Neural progenitor cell (in vitro differentiated cells): ENCODE measurements at regions not wholly inside any gene's neighbourhood (a gene's known extent, or its start where the extent isn't known, plus 50 kb on each side); places are given as distances from the start of the nearest gene placed in this dataset.

Source experiments
- DNase-seq: peaks from one replicate; pipeline ENCODE4 v3.0.0-alpha.2; 2016; ENCODE audit warnings: low spot score
- H2AFZ ChIP-seq: fragments of 200-600 bp; sonication (generic); replicated peaks from 2 replicates; pipeline ENCODE4 v1.6.1; 2016; ENCODE audit warnings: antibody characterized with exemption
- H3F3A ChIP-seq: fragments of 200-600 bp; sonication (generic); 2 replicates; pipeline ENCODE4 v1.6.1; 2016; ENCODE audit warnings: antibody characterized with exemption, low read depth
- H3K27ac ChIP-seq: fragments of 200-600 bp; sonication (generic); 2 replicates; pipeline ENCODE4 v1.5.1; 2016; ENCODE audit warnings: mild to moderate bottlenecking
- H3K27me3 ChIP-seq: fragments of 200-600 bp; sonication (generic); 2 replicates; pipeline ENCODE4 v1.6.1; 2016; ENCODE audit warnings: mild to moderate bottlenecking, moderate library complexity
- H3K36me3 ChIP-seq: fragments of 200-600 bp; sonication (generic); 2 replicates; pipeline ENCODE4 v1.5.1; 2016
- H3K4me1 ChIP-seq: fragments of 200-600 bp; sonication (generic); 2 replicates; pipeline ENCODE4 v1.6.1; 2016; ENCODE audit warnings: mixed run types
- H3K4me2 ChIP-seq: fragments of 200-600 bp; sonication (generic); 2 replicates; pipeline ENCODE4 v1.6.1; 2016
- H3K4me3 ChIP-seq: fragments of 200-600 bp; sonication (generic); 2 replicates; pipeline ENCODE4 v1.5.1; 2016
- H3K79me2 ChIP-seq: fragments of 200-600 bp; sonication (generic); 2 replicates; pipeline ENCODE4 v1.6.1; 2016; ENCODE audit warnings: low read depth
- H3K9ac ChIP-seq: fragments of 200-600 bp; sonication (generic); 2 replicates; pipeline ENCODE4 v1.6.1; 2016
- H3K9me3 ChIP-seq: fragments of 200-600 bp; sonication (generic); 2 replicates; pipeline ENCODE4 v1.5.1; 2016; ENCODE audit warnings: low read depth
- H4K20me1 ChIP-seq: fragments of 200-600 bp; sonication (generic); 2 replicates; pipeline ENCODE4 v1.6.1; 2016; ENCODE audit warnings: low read depth
- H3K27ac Mint-ChIP-seq: 3 replicates; pipeline ENCODE4 v1.8.0; 2021; ENCODE audit warnings: mixed read lengths
- H3K27me3 Mint-ChIP-seq: 2 replicates; pipeline ENCODE4 v1.8.0; 2022; ENCODE audit warnings: low read depth, mild to moderate bottlenecking, inconsistent platforms, moderate library complexity, mixed read lengths; ENCODE audit not compliant: insufficient read depth
- H3K36me3 Mint-ChIP-seq: 3 replicates; pipeline ENCODE4 v1.8.0; 2021; ENCODE audit warnings: mixed read lengths
- H3K4me1 Mint-ChIP-seq: 3 replicates; pipeline ENCODE4 v1.8.0; 2021; ENCODE audit warnings: mixed read lengths
- H3K4me3 Mint-ChIP-seq: 3 replicates; pipeline ENCODE4 v1.8.0; 2021; ENCODE audit warnings: mild to moderate bottlenecking, moderate library complexity, mixed read lengths
- H3K9me3 Mint-ChIP-seq: 3 replicates; pipeline ENCODE4 v1.8.0; 2020; ENCODE audit warnings: mixed read lengths
- CTCF ChIP-seq: fragments of 200-600 bp; sonication (generic); IDR thresholded peaks from 2 replicates; pipeline ENCODE4 v1.5.1; 2017; ENCODE audit warnings: antibody characterized with exemption, mild to moderate bottlenecking
- EZH2 ChIP-seq: fragments of 200-600 bp; sonication (generic); IDR thresholded peaks from 2 replicates; pipeline ENCODE4 v1.6.1; 2017; ENCODE audit warnings: antibody characterized with exemption, mild to moderate bottlenecking, moderate library complexity
- EZH2phosphoT487 ChIP-seq: fragments of 200-600 bp; sonication (generic); IDR thresholded peaks from 2 replicates; pipeline ENCODE4 v1.6.1; 2017; ENCODE audit warnings: antibody characterized with exemption

GRCh38 chr5:115735108-115735998, 81.1 kb downstream of the CDO1 start:
- Histone ChIP-seq H3K27ac (no peak overlapping the region), H3K27me3 (no peaks in the 10 kb centered on the region), H3K4me1 (peaks cover 38% of the 10 kb centered on the region), H3K9ac (no peak overlapping the region), H2AFZ (no peak overlapping the region), H3F3A (peaks cover 15% of the 10 kb centered on the region), H3K79me2 (no peaks in the 10 kb centered on the region), H3K4me3 (no peak overlapping the region), H3K36me3 (no peaks in the 10 kb centered on the region), H4K20me1 (no peaks in the 10 kb centered on the region), H3K4me2 (no peak overlapping the region), H3K9me3 (no peaks in the 10 kb centered on the region)
- DNase-seq: peak; percentile 26
- no peak for TF ChIP-seq EZH2
- TF ChIP-seq EZH2phosphoT487: no peak
- TF ChIP-seq CTCF: no peak
- Mint-ChIP-seq H3K4me1 (peaks cover 31% of the 10 kb centered on the region), H3K27me3 (no peaks in the 10 kb centered on the region), H3K36me3 (no peaks in the 10 kb centered on the region), H3K27ac (peak overlapping the region; percentile 55), H3K4me3 (peak overlapping the region; percentile 2), H3K9me3 (no peaks in the 10 kb centered on the region)

- no peaks in the 10 kb centered on the region for H3K79me2 ChIP-seq
- H3K9me3 ChIP-seq: no peaks in the 10 kb centered on the region
- H3K4me3 ChIP-seq: no peak overlapping the region
- no peak overlapping the region for H3K4me3 Mint-ChIP-seq
- TF ChIP-seq EZH2: no peak
- no peak for TF ChIP-seq EZH2phosphoT487
- TF ChIP-seq CTCF: no peak
- no peaks in the 10 kb centered on the region for H3K27me3 ChIP-seq
- H3K4me2 ChIP-seq: no peak overlapping the region
- H3K27ac Mint-ChIP-seq: no peak overlapping the region
- no peaks in the 10 kb centered on the region for H3K36me3 ChIP-seq
- H3K9me3 Mint-ChIP-seq: peaks cover 12% of the 10 kb centered on the region
- no peak overlapping the region for H3K9ac ChIP-seq
- peaks cover 15% of the 10 kb centered on the region for H3F3A ChIP-seq
- no peak overlapping the region for H3K27ac ChIP-seq
- peaks cover 31% of the 10 kb centered on the region for H3K4me1 Mint-ChIP-seq
- no peak for DNase-seq
- H3K36me3 Mint-ChIP-seq: no peaks in the 10 kb centered on the region
- H4K20me1 ChIP-seq: no peaks in the 10 kb centered on the region
- peak overlapping the region; percentile 55 for H2AFZ ChIP-seq
- peaks cover 38% of the 10 kb centered on the region for H3K4me1 ChIP-seq
- no peaks in the 10 kb centered on the region for H3K27me3 Mint-ChIP-seq
These were observed 82.9 kb downstream of the CDO1 start for GRCh38 chr5:115733607-115734006.

- Histone ChIP-seq H3K9ac (no peak overlapping the region), H4K20me1 (no peaks in the 10 kb centered on the region), H3K27me3 (no peaks in the 10 kb centered on the region), H3K4me2 (no peak overlapping the region), H3K36me3 (no peaks in the 10 kb centered on the region), H3K4me1 (peaks cover 23% of the 10 kb centered on the region), H3K27ac (no peak overlapping the region), H3K79me2 (no peaks in the 10 kb centered on the region), H3K4me3 (no peak overlapping the region), H3K9me3 (no peaks in the 10 kb centered on the region), H2AFZ (no peak overlapping the region), H3F3A (peaks cover 4% of the 10 kb centered on the region)
- H3K4me3 Mint-ChIP-seq: no peak overlapping the region
- TF ChIP-seq EZH2phosphoT487: no peak
- no peak for TF ChIP-seq CTCF
- no peak for DNase-seq
- peaks cover 14% of the 10 kb centered on the region for H3K9me3 Mint-ChIP-seq
- no peaks in the 10 kb centered on the region for H3K27me3 Mint-ChIP-seq
- H3K4me1 Mint-ChIP-seq: peaks cover 27% of the 10 kb centered on the region
- no peaks in the 10 kb centered on the region for H3K36me3 Mint-ChIP-seq
- no peak overlapping the region for H3K27ac Mint-ChIP-seq
These were observed 84.4 kb downstream of the CDO1 start for GRCh38 chr5:115732026-115732425.
